ENCODE measurements at regions not wholly inside any gene's neighbourhood (a gene's known extent, or its start where the extent isn't known, plus 50 kb on each side); places are given as distances from the start of the nearest gene placed in this dataset.

- TF ChIP-seq GATA3 (IDR thresholded peaks at IDR 0.05; ENCODE audit: low read depth, low read length) (no peak), GATA2 (IDR thresholded peaks at IDR 0.05; ENCODE audit: low read depth, low read length) (no peak)
Observed at GRCh38 chr22:48727454-48728058, 1100.1 kb downstream of the BRD1 start.
